ENCODE measurements at regions not wholly inside any gene's neighbourhood (a gene's known extent, or its start where the extent isn't known, plus 50 kb on each side); places are given as distances from the start of the nearest gene placed in this dataset.
"Not testable (repeated sequence)": the region's sequence is repeated elsewhere in the genome, so short reads cannot be mapped to it uniquely, and the experiment has no call there.

DNA sequence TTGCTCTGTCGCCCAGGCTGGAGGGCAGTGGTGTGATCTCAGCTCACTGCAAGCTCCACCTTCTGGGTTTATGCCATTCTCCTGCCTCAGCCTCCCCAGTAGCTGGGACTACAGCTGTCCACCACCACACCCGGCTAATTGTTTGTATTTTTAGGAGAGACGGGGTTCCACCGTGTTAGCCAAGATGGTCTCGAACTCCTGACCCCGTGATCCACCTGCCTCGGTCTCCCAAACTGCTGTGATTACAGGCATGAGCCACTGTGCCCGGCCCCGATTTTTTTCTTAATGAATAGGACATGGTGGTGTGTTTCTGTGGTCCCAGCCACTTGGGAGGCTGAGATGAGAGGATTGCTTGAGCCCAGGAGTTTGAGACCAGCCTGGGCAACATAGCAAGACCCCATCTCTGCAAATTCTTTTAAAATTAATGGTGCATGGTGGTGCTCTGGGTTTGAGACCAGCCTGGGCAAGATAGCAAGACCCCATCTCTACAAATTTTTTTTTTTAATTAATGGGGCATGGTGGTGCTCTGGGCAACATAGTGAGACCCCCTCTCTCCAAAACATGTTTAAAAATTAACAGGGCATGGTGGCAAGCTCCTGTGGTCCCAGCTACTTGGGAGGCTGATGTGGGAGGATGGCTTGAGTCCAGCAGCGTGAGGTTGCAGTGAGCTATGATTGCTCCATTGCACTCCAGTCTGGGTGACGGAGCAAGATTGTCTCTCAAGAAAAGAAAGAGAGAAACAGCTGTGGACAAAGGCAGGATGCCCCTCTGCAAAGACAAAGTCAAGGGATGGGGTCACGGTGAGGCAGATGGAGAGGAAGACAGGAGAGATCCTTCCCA lies 4497.2 kb upstream of the OR11H1 start:
- H2BK15ac ChIP-seq (ENCODE audit: low read depth, low read length); H3K14ac ChIP-seq (replicated peaks; ENCODE audit: low read depth, low read length); in situ Hi-C loops (cut with MboI; ENCODE audit: low sequenced_read_pairs); H2AK5ac ChIP-seq (ENCODE audit: low read depth, low read length); H2BK120ac ChIP-seq (ENCODE audit: low read depth, low read length); H3K4me3 ChIP-seq (ENCODE audit: insufficient read depth, low read depth, low read length); dilution Hi-C loops (cut with HindIII; ENCODE audit: low sequenced_read_pairs, unreplicated experiment); H4K20me1 ChIP-seq (ENCODE audit: insufficient read depth, low read length); H4K8ac ChIP-seq (ENCODE audit: low read depth in 2 of 2, low read length in 2 of 2); H3K9me1 ChIP-seq (ENCODE audit: insufficient read depth, low read length); H3K9ac ChIP-seq (ENCODE audit: low read depth, low read length); H3K27me3 ChIP-seq (ENCODE audit: control insufficient read depth, insufficient read depth, low read length); DNase-seq; H3K4me2 ChIP-seq (ENCODE audit: low read depth, low read length); H2BK20ac ChIP-seq (ENCODE audit: low read depth, low read length); H2BK5ac ChIP-seq (ENCODE audit: low read depth, low read length, poor library complexity, severe bottlenecking); H4K5ac ChIP-seq (ENCODE audit: low read depth, low read length); intact Hi-C loops (cut with micrococcal nuclease); POLR2A ChIA-PET (ENCODE audit: unreplicated experiment); ATAC-seq (ENCODE audit: low read depth); H3K4ac ChIP-seq (ENCODE audit: low read depth, low read length); H3K18ac ChIP-seq (ENCODE audit: low read depth, low read length); H3K4me1 ChIP-seq (ENCODE audit: control insufficient read depth, insufficient read depth, low read length); H3K23ac ChIP-seq (ENCODE audit: low read depth, low read length); CTCF ChIA-PET; H3K56ac ChIP-seq (ENCODE audit: extremely low read depth, insufficient read depth, low read length); H3K27ac ChIP-seq (ENCODE audit: insufficient read depth, low read length); H2AK9ac ChIP-seq (replicated peaks; ENCODE audit: low read depth, low read length, poor library complexity); H3K36me3 ChIP-seq (ENCODE audit: control insufficient read depth, insufficient read depth, low read length); H4K91ac ChIP-seq (ENCODE audit: insufficient read depth, low read depth, low read length); BruUV-seq (replicated peaks); H3K79me1 ChIP-seq (ENCODE audit: low read depth in 1 of 2, low read length in 2 of 2); H2AFZ ChIP-seq (replicated peaks; ENCODE audit: low read length, poor library complexity): not testable (repeated sequence)
- peaks cover 57% of the 10 kb centered on the region for H3K9me3 ChIP-seq (ENCODE audit: control insufficient read depth, insufficient read depth, low read length)
- WGBS, 2 experiments (ENCODE audit: extremely low coverage in 2 of 2, insufficient read length in 1 of 2) = 46% methylated on average over 10 of the region's 12 CpGs; no CpG with 5 or more reads in 1 of the 2 experiments

DNA sequence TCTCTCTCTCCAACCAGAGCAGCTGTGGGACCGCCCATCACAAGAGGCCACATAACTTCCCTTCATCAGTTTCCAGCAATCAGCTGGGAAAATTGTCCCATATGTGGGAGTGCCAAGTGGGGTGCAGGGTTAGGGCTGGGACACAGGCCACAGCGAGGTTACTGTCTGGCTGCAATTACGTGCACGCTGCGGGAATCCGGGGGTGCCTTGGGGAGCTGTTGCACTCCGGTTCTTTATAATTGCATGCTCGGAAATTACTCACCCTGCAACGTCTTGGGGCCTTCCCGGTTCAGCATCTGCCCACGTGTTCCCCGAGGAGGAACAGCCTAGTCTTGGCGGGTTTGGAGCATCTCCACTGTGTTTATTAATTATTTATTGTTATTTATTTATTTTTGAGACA lies 4495.9 kb upstream of the OR11H1 start:
- in situ Hi-C loops (cut with MboI; ENCODE audit: low sequenced_read_pairs); H2BK120ac ChIP-seq (ENCODE audit: low read depth, low read length); H3K56ac ChIP-seq (ENCODE audit: extremely low read depth, insufficient read depth, low read length); H2AFZ ChIP-seq (replicated peaks; ENCODE audit: low read length, poor library complexity); H3K4me2 ChIP-seq (ENCODE audit: low read depth, low read length); H3K18ac ChIP-seq (ENCODE audit: low read depth, low read length); DNase-seq; H4K5ac ChIP-seq (ENCODE audit: low read depth, low read length); H3K36me3 ChIP-seq (ENCODE audit: control insufficient read depth, insufficient read depth, low read length); H3K4me1 ChIP-seq (ENCODE audit: control insufficient read depth, insufficient read depth, low read length); H3K27ac ChIP-seq (ENCODE audit: insufficient read depth, low read length); H4K91ac ChIP-seq (ENCODE audit: insufficient read depth, low read depth, low read length); H3K4me3 ChIP-seq (ENCODE audit: insufficient read depth, low read depth, low read length); H2BK15ac ChIP-seq (ENCODE audit: low read depth, low read length); H4K8ac ChIP-seq (ENCODE audit: low read depth in 2 of 2, low read length in 2 of 2); BruUV-seq (replicated peaks); dilution Hi-C loops (cut with HindIII; ENCODE audit: low sequenced_read_pairs, unreplicated experiment); ATAC-seq (ENCODE audit: low read depth); H2BK5ac ChIP-seq (ENCODE audit: low read depth, low read length, poor library complexity, severe bottlenecking); H3K4ac ChIP-seq (ENCODE audit: low read depth, low read length); H3K27me3 ChIP-seq (ENCODE audit: control insufficient read depth, insufficient read depth, low read length); H3K23ac ChIP-seq (ENCODE audit: low read depth, low read length); H2AK5ac ChIP-seq (ENCODE audit: low read depth, low read length); H3K9ac ChIP-seq (ENCODE audit: low read depth, low read length); POLR2A ChIA-PET (ENCODE audit: unreplicated experiment); H3K79me1 ChIP-seq (ENCODE audit: low read depth in 1 of 2, low read length in 2 of 2); H3K9me1 ChIP-seq (ENCODE audit: insufficient read depth, low read length); H3K14ac ChIP-seq (replicated peaks; ENCODE audit: low read depth, low read length); H4K20me1 ChIP-seq (ENCODE audit: insufficient read depth, low read length); H2BK20ac ChIP-seq (ENCODE audit: low read depth, low read length); intact Hi-C loops (cut with micrococcal nuclease); H2AK9ac ChIP-seq (replicated peaks; ENCODE audit: low read depth, low read length, poor library complexity); CTCF ChIA-PET: not testable (repeated sequence)
- WGBS, 2 experiments (ENCODE audit: extremely low coverage in 2 of 2, insufficient read length in 1 of 2) = 67% methylated on average over 7 of the region's 13 CpGs; no CpG with 5 or more reads in 1 of the 2 experiments
- peaks cover 58% of the 10 kb centered on the region for H3K9me3 ChIP-seq (ENCODE audit: control insufficient read depth, insufficient read depth, low read length)

Data from IMR-90 (cell line).